GM19023 (cell line): ENCODE measurements at regions not wholly inside any gene's neighbourhood (a gene's known extent, or its start where the extent isn't known, plus 50 kb on each side); places are given as distances from the start of the nearest gene placed in this dataset.

Experiments used
- ATAC-seq: cut with Tn5 transposase; IDR thresholded peaks from one replicate; pipeline ENCODE4 v1.9.1; 2021; ENCODE audit warnings: mild to moderate bottlenecking, moderate library complexity; ENCODE audit not compliant: unreplicated experiment

- no peak for ATAC-seq
Measured at GRCh38 chr4:138030375-138030774, 211.8 kb downstream of the SLC7A11 start.

DNA sequence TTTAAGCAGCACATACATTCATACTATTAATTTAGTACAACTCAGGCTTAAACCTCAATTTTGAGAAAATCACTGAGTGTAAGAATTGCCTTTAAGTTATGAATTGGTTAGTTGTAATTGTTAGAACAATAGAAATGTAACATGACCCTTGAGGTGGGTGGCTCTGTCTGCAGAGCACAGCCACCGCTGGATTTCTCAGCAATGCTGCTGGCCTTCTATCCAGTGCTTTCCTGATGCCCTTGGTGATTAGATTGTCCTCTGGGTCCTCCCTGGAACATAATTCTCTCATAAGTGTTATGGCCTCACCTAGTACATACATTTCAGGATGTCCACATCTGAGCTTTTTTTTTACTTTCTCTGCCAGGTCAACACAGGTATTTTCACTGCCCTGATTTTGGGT is 213.2 kb downstream of the SLC7A11 start:
- ATAC-seq: no peak

DNA sequence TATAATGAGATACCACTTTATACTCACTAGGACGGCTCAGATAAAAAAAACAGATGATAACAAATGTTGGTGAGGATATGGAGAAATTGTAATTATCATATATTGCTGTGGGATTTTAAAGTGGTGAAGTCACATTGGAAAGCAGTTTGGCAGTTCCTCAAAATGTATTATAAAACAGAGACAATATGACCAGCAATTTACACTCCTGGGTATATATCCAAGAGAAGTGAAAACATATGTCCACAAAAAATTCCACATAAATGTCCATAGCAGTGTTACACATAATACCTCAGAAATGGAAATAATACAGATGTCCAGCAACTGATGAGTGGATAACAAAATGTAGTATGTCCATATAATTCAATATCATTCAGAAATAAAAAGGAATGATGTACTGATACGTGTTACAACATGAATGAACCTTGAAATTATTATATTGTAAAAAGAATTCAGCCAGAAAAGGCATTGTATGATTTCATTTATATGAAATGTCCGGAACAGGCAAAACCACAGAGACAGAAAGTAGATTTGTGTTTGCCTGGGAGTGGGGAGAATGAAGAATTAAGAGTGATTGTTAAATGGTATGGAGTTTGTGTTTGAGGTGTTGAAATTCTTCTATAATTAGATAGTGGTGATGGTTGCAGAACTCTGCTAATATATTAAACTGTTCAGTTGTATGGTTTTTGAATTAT is 220.9 kb downstream of the SLC7A11 start:
- ATAC-seq: no peak

GRCh38 chr4:138014590-138015288 is 227.4 kb downstream of the SLC7A11 start:
- ATAC-seq: no peak

GRCh38 chr4:138013625-138014024 is 228.5 kb downstream of the SLC7A11 start:
- no peak for ATAC-seq

DNA sequence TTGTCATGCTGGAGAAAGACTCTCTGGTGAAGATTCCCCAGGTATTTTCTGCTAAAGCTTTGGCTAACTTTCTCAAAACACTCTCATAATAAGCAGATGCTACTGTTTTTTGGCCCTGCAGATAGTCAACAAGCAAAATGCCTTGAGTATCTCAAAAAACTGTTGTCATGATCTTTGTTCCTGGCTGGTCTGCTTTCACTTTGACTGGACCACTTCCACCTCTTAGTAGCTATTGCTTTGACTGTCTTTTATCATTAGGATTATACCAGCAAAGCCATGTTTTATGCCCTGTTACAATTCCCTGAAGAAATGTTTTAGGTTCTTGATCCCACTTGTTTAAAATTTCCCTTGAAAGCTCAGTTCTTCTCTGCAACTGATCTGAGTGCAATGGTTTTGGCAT is 231.5 kb downstream of the SLC7A11 start:
- no peak for ATAC-seq

DNA sequence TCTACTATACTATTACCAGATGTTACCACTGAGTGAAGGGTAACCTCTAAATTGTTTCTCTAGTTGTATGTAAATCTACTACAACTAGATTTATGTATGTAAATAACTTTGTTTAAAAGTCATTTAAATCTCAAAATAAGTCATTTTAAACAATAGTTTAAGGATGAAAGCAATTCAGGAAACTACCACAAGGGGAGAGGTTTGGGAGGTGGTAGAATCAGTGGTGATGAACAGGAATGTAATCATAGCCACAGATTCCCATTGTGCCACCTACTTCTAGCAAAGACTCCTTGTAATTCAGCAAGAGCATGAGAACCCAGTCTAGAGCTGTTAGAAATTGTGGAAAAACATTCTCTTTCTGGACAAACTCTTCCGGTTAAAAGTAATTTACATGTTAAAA is 234.6 kb downstream of the SLC7A11 start:
- ATAC-seq: no peak

GRCh38 chr4:138005486-138005885 is 236.7 kb downstream of the SLC7A11 start:
- no peak for ATAC-seq

GRCh38 chr4:138003248-138003647 is 238.9 kb downstream of the SLC7A11 start:
- ATAC-seq: peak; percentile 97

- no peak for ATAC-seq
Measured at GRCh38 chr4:137998666-137999429, 243.3 kb downstream of the SLC7A11 start.

DNA sequence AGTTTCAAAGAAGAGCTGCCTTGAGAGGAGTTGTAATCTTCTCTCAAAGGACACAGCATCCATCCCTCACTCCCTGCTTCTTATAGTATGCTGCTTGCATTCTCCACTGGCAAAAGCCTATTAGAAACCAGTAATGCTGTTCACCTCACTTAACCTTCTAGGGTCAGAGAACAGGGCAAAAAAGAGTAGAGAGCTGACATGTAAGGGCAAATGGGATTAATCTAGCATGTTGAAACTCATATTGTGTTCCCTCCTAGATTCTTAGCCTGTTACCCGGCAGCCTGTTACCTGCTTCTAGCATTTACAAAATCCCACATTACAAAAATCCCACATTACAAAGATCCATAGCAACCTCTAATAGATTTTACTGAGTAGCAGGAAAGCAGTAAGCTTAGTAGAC is 244.7 kb downstream of the SLC7A11 start:
- ATAC-seq: no peak

GRCh38 chr4:137994853-137995252 is 247.3 kb downstream of the SLC7A11 start:
- ATAC-seq: no peak

- no peak for ATAC-seq
Measured at GRCh38 chr4:137993232-137993631, 248.9 kb downstream of the SLC7A11 start.

GRCh38 chr4:137981277-137981676 is 260.9 kb downstream of the SLC7A11 start:
- no peak for ATAC-seq

DNA sequence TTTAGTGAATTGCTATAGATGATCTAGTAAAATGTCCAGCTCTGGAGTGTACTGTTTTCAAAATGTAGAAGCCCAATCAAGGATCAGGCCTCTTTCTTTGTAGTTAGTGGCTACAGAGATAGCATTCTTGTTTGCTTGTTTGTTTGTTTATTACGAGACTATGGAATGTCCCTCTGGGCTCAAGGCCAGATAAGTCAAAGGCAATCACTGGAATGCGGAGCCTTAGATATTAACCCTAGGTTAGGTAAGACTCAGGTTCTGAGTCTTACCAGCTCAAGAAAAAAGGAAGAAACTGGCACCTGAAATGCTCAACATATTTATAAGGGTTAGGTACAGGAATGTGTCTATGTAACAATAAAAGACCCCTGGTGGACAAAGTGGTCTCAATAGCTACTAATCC is 261.5 kb downstream of the SLC7A11 start:
- no peak for ATAC-seq

GRCh38 chr4:137979938-137980337 is 262.2 kb downstream of the SLC7A11 start:
- no peak for ATAC-seq

DNA sequence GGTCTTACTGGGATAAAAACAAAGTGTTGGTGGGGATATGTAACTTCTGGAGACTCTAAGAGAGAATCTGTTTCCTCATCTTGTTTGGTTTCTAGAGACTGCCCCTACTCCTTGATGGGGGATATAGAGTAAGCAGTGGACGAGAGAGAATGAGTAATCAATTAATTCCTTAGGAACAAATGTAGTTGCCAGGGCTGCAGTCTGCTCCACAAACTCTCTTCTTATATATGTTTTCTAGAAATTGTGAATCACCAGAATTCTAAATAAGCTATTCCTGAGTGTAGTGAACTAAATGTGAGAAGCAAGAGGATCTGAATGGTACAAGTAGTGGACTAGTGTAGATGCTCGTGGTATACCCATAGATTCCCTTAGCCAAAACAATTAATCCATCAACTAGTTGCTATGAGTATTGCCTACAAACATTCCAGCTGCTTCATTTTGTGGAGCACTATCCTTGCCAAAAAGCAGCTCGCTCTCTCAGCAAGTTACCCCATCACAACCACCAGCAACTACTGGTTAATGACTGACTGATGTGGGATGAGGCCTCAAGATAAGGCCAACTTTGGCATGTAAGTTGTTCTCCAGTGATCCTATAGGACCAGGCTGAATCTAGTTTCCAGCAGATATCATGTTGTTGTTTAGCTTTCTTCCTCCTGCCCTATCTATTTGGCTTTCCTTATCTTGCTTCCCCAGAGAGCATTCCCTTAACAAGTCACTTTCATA is 273.0 kb downstream of the SLC7A11 start:
- no peak for ATAC-seq

DNA sequence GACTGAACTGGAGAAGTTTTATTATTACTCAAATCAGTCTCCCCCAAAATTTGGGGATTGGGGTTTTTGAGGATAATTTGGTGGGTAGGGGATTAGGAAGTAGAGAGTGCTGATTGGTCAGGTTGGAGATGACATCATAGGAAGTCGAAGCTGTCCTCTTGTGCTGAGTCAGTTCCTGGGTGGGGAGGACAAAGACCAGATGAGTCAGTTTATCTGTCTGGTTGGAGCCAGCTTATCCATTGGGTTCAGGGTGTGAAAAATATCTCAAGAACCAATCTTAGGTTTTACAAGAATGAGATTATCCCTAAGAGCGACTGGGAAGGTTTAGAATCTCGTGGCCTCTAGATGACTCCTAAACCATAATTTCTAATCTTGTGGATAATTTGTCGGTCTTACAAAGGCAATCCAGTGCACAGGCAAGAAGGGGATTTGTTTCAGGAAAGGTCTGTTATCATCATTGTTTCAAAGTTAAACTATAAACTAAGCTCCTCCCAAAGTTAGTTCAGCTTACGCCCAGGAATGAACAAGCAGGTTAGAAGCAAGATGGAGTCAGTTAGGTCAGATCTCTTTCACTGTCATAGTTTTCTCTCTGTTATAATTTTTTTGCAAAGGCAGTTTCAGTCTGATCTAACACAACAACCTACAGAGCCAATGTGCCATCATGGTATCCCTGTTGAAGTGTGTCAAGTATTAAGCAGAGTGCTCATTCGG is 274.5 kb downstream of the SLC7A11 start:
- no peak for ATAC-seq

GRCh38 chr4:137966504-137966903 is 275.6 kb downstream of the SLC7A11 start:
- no peak for ATAC-seq

DNA sequence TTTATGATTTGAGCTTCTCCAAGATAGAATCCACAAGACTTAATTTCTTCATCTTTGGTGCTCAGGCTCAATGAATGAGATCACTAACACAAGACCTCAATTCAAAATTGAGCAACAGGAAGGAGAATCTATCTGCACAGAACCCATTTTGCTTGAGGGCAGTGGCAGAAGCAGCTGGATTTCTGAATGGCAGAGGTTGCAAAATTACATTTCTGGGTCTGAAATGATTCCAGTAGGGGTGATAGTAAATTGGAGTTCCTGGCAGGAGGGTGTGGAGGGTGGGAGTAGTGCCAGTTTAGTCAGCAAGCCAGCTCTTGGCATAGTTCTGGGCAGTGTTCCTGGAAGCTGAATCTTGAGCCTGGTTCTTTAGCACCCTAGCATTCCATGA is 281.1 kb downstream of the SLC7A11 start:
- ATAC-seq: no peak
